ENCODE measurements at regions not wholly inside any gene's neighbourhood (a gene's known extent, or its start where the extent isn't known, plus 50 kb on each side); places are given as distances from the start of the nearest gene placed in this dataset.

- Histone ChIP-seq H3K4me3 (ENCODE audit: low read depth, low read length) (no peak overlapping the region), H3K27me3 (replicated peaks) (no peaks in the 10 kb centered on the region), H3K36me3 (replicated peaks) (no peaks in the 10 kb centered on the region), H3K27ac (no peak overlapping the region)
- in situ Hi-C loops (cut with HindIII; ENCODE audit: low pct_ligation_motif_present, low sequenced_read_pairs), result no loop called here
- DNase-seq, result no peak
- no peak for TF ChIP-seq CTCF (IDR thresholded peaks at IDR 0.05; ENCODE audit: low read depth, low read length, missing control alignments)
Observed at GRCh38 chr2:220948579-220948978, 623.5 kb downstream of the EPHA4 start.

GRCh38 chr2:220949466-220949865 lies 622.6 kb downstream of the EPHA4 start:
- H3K27ac ChIP-seq, result no peak overlapping the region
- H3K4me3 ChIP-seq (ENCODE audit: low read depth, low read length), result no peak overlapping the region
- H3K36me3 ChIP-seq (replicated peaks), result no peaks in the 10 kb centered on the region
- no peak for TF ChIP-seq CTCF (IDR thresholded peaks at IDR 0.05; ENCODE audit: low read depth, low read length, missing control alignments)
- in situ Hi-C loops (cut with HindIII; ENCODE audit: low pct_ligation_motif_present, low sequenced_read_pairs), result no loop called here
- DNase-seq, result no peak
- H3K27me3 ChIP-seq (replicated peaks), result no peaks in the 10 kb centered on the region

GRCh38 chr2:220955776-220956175 lies 616.3 kb downstream of the EPHA4 start:
- no peak for DNase-seq
- no peak overlapping the region for H3K4me3 ChIP-seq (ENCODE audit: low read depth, low read length)
- H3K36me3 ChIP-seq (replicated peaks), result no peaks in the 10 kb centered on the region
- in situ Hi-C loops (cut with HindIII; ENCODE audit: low pct_ligation_motif_present, low sequenced_read_pairs), result no loop called here
- H3K27ac ChIP-seq, result no peak overlapping the region
- no peaks in the 10 kb centered on the region for H3K27me3 ChIP-seq (replicated peaks)
- TF ChIP-seq CTCF (IDR thresholded peaks at IDR 0.05; ENCODE audit: low read depth, low read length, missing control alignments), result no peak

- TF ChIP-seq CTCF (IDR thresholded peaks at IDR 0.05; ENCODE audit: low read depth, low read length, missing control alignments), result no peak
- no peak overlapping the region for H3K27ac ChIP-seq
- H3K36me3 ChIP-seq (replicated peaks), result no peaks in the 10 kb centered on the region
- H3K27me3 ChIP-seq (replicated peaks), result no peaks in the 10 kb centered on the region
- no peak for DNase-seq
- in situ Hi-C loops (cut with HindIII; ENCODE audit: low pct_ligation_motif_present, low sequenced_read_pairs), result no loop called here
- H3K4me3 ChIP-seq (ENCODE audit: low read depth, low read length), result no peak overlapping the region
Observed at GRCh38 chr2:220956429-220956828, 615.7 kb downstream of the EPHA4 start.

GRCh38 chr2:220959391-220959802 lies 612.7 kb downstream of the EPHA4 start:
- in situ Hi-C loops (cut with HindIII; ENCODE audit: low pct_ligation_motif_present, low sequenced_read_pairs), result no loop called here
- DNase-seq, result no peak
- no peak overlapping the region for H3K27ac ChIP-seq
- H3K4me3 ChIP-seq (ENCODE audit: low read depth, low read length), result no peak overlapping the region
- no peaks in the 10 kb centered on the region for H3K36me3 ChIP-seq (replicated peaks)
- no peak for TF ChIP-seq CTCF (IDR thresholded peaks at IDR 0.05; ENCODE audit: low read depth, low read length, missing control alignments)
- H3K27me3 ChIP-seq (replicated peaks), result no peaks in the 10 kb centered on the region

- no peak overlapping the region for H3K27ac ChIP-seq
- H3K27me3 ChIP-seq (replicated peaks), result no peaks in the 10 kb centered on the region
- in situ Hi-C loops (cut with HindIII; ENCODE audit: low pct_ligation_motif_present, low sequenced_read_pairs), result no loop called here
- H3K36me3 ChIP-seq (replicated peaks), result no peaks in the 10 kb centered on the region
- no peak for TF ChIP-seq CTCF (IDR thresholded peaks at IDR 0.05; ENCODE audit: low read depth, low read length, missing control alignments)
- H3K4me3 ChIP-seq (ENCODE audit: low read depth, low read length), result no peak overlapping the region
- DNase-seq, result no peak
Observed at GRCh38 chr2:220961143-220961860, 610.8 kb downstream of the EPHA4 start.
